ENCODE measurements at regions not wholly inside any gene's neighbourhood (a gene's known extent, or its start where the extent isn't known, plus 50 kb on each side); places are given as distances from the start of the nearest gene placed in this dataset.

- no TSS peak for BruUV-seq (replicated peaks)
- no peaks in the 10 kb centered on the region for H3K9me3 ChIP-seq (replicated peaks; ENCODE audit: control insufficient read depth, insufficient read depth, low read length)
- H3K9ac ChIP-seq (replicated peaks; ENCODE audit: extremely low read depth, insufficient read depth, low read length) = no peak overlapping the region
- H3K27me3 ChIP-seq (ENCODE audit: control insufficient read depth in 2 of 2, insufficient read depth in 2 of 2, low read length in 2 of 2) = peaks cover 0 to 4% of the 10 kb centered on the region in 2 experiments
- H4K20me1 ChIP-seq (replicated peaks; ENCODE audit: control insufficient read depth, extremely low read depth, insufficient read depth, low read length) = no peaks in the 10 kb centered on the region
- no peak overlapping the region for H3K27ac ChIP-seq (ENCODE audit: insufficient read depth, low read depth, low read length)
- no peak for DNase-seq (ENCODE audit: low read depth, low spot score)
- H3K4me2 ChIP-seq (ENCODE audit: insufficient read depth, low read length) = no peak overlapping the region
- ChIA-PET CTCF (no interaction called here), POLR2A (no interaction called here)
- dilution Hi-C loops (cut with MboI; ENCODE audit: extremely low pct_ligation_motif_present, low sequenced_read_pairs) (no loop called here), intact Hi-C loops (cut with micrococcal nuclease) (no loop called here)
- TF ChIP-seq EZH2 (IDR thresholded peaks at IDR 0.05; ENCODE audit: borderline replicate concordance, low read depth, low read length, severe bottlenecking) = no peak
- TF ChIP-seq MYC (IDR thresholded peaks at IDR 0.05; ENCODE audit: low read depth, low read length) = no peak
- TF ChIP-seq MAX (IDR thresholded peaks at IDR 0.05; ENCODE audit: insufficient read depth, insufficient read length) = no peak
- TF ChIP-seq JUN (IDR thresholded peaks at IDR 0.05; ENCODE audit: borderline replicate concordance, insufficient read depth, insufficient read length, low read depth) = no peak
- FAIRE-seq = no peak
- H3K36me3 ChIP-seq (ENCODE audit: control insufficient read depth in 2 of 2, extremely low read depth in 1 of 2, insufficient read depth in 2 of 2, low read length in 2 of 2) = no peaks in the 10 kb centered on the region
- H3K9me1 ChIP-seq (replicated peaks; ENCODE audit: control insufficient read depth, extremely low read depth, insufficient read depth, low read length) = no peaks in the 10 kb centered on the region
- no peak overlapping the region for H3K4me3 ChIP-seq (replicated peaks in 1 of 3; ENCODE audit: insufficient read depth in 1 of 3, low read depth in 1 of 3, low read length in 3 of 3)
- H3K79me2 ChIP-seq (ENCODE audit: control insufficient read depth, insufficient read depth, low read length) = no peaks in the 10 kb centered on the region
- no peak overlapping the region for H2AFZ ChIP-seq (ENCODE audit: low read depth, low read length)
- H3K4me1 ChIP-seq (ENCODE audit: control insufficient read depth, extremely low read depth, insufficient read depth, low read length) = no peaks in the 10 kb centered on the region
Observed at GRCh38 chr10:36277459-36277858, 635.4 kb upstream of the FZD8 start.

GRCh38 chr10:36271627-36272340 lies 629.7 kb upstream of the FZD8 start:
- Histone ChIP-seq H3K9me3 (replicated peaks; ENCODE audit: control insufficient read depth, insufficient read depth, low read length) (no peaks in the 10 kb centered on the region), H3K36me3 (ENCODE audit: control insufficient read depth in 2 of 2, extremely low read depth in 1 of 2, insufficient read depth in 2 of 2, low read length in 2 of 2) (no peaks in the 10 kb centered on the region), H3K4me1 (ENCODE audit: control insufficient read depth, extremely low read depth, insufficient read depth, low read length) (peaks cover 2% of the 10 kb centered on the region), H3K27me3 (ENCODE audit: control insufficient read depth in 2 of 2, insufficient read depth in 2 of 2, low read length in 2 of 2) (no peaks in the 10 kb centered on the region), H3K79me2 (ENCODE audit: control insufficient read depth, insufficient read depth, low read length) (no peaks in the 10 kb centered on the region), H3K4me2 (ENCODE audit: insufficient read depth, low read length) (no peak overlapping the region), H3K27ac (ENCODE audit: insufficient read depth, low read depth, low read length) (no peak overlapping the region), H4K20me1 (replicated peaks; ENCODE audit: control insufficient read depth, extremely low read depth, insufficient read depth, low read length) (no peaks in the 10 kb centered on the region), H3K4me3 (replicated peaks in 1 of 3; ENCODE audit: insufficient read depth in 1 of 3, low read depth in 1 of 3, low read length in 3 of 3) (no peak overlapping the region), H2AFZ (ENCODE audit: low read depth, low read length) (no peak overlapping the region), H3K9ac (replicated peaks; ENCODE audit: extremely low read depth, insufficient read depth, low read length) (no peak overlapping the region), H3K9me1 (replicated peaks; ENCODE audit: control insufficient read depth, extremely low read depth, insufficient read depth, low read length) (no peaks in the 10 kb centered on the region)
- ChIA-PET CTCF (interaction anchor here (0.7 to 1.7 kb wide), 2 partner anchors 9 to 36 kb away, joined by 3 to 5 read pairs; no protein-coding TSS in a partner anchor), POLR2A (no interaction called here)
- dilution Hi-C loops (cut with MboI; ENCODE audit: extremely low pct_ligation_motif_present, low sequenced_read_pairs) = no loop called here
- no peak for FAIRE-seq
- no TSS peak for BruUV-seq (replicated peaks)
- TF ChIP-seq GATA2 (IDR thresholded peaks at IDR 0.05; ENCODE audit: insufficient read depth, insufficient read length, low read depth, low read length) (no peak), FOS (IDR thresholded peaks at IDR 0.05; ENCODE audit: borderline replicate concordance, insufficient read depth, low read length) (no peak), MYC (IDR thresholded peaks at IDR 0.05; ENCODE audit: low read depth, low read length) (no peak), EZH2 (IDR thresholded peaks at IDR 0.05; ENCODE audit: borderline replicate concordance, low read depth, low read length, severe bottlenecking) (no peak), CTCF (IDR thresholded peaks at IDR 0.05; ENCODE audit: extremely low read depth in 1 of 2, insufficient read depth in 1 of 2, low read depth in 1 of 2, low read length in 2 of 2) (no peak), POLR2AphosphoS5 (IDR thresholded peaks at IDR 0.05; ENCODE audit: insufficient read depth, low read depth, low read length) (no peak), JUN (IDR thresholded peaks at IDR 0.05; ENCODE audit: borderline replicate concordance, insufficient read depth, insufficient read length, low read depth) (no peak), MAX (IDR thresholded peaks at IDR 0.05; ENCODE audit: insufficient read depth, insufficient read length) (no peak), POLR2A (IDR thresholded peaks at IDR 0.05; ENCODE audit: low read depth, low read length) (no peak)
- no peak for DNase-seq (ENCODE audit: low read depth, low spot score)
- intact Hi-C loops (cut with micrococcal nuclease) = no loop called here

Measured in endothelial cell of umbilical vein (primary cell).